ENCODE measurements at regions not wholly inside any gene's neighbourhood (a gene's known extent, or its start where the extent isn't known, plus 50 kb on each side); places are given as distances from the start of the nearest gene placed in this dataset.

GRCh38 chr4:103915224-103915869, 195.6 kb upstream of the TACR3 start:
- H3K27me3 ChIP-seq (ENCODE audit: insufficient read depth, low read length), result no peaks in the 10 kb centered on the region
- ChIA-PET RAD21 (ENCODE audit: low non-redundant PET in 1 of 2, low total read pairs in 2 of 2, uncharacterized antibody in 2 of 2, unreplicated experiment in 2 of 2) (no interaction called here), POLR2A (no interaction called here), CTCF (interaction anchor here (1.2 to 1.4 kb wide), 3 partner anchors 280 to 711 kb away, joined by 3 to 6 read pairs (median 4); no protein-coding TSS in a partner anchor)
- intact Hi-C loops (cut with micrococcal nuclease), result loop anchor here (1.0 to 10.0 kb wide), 3 partner anchors 281 to 711 kb away; no protein-coding TSS in a partner anchor
- no TSS peak for BruUV-seq (replicated peaks)
- ATAC-seq (peak; percentile 59; the same call in 1 of the 2 replicates), DNase-seq (ENCODE audit: low read depth, low spot score) (peak; percentile 19)
- TF ChIP-seq, protein P1, sequence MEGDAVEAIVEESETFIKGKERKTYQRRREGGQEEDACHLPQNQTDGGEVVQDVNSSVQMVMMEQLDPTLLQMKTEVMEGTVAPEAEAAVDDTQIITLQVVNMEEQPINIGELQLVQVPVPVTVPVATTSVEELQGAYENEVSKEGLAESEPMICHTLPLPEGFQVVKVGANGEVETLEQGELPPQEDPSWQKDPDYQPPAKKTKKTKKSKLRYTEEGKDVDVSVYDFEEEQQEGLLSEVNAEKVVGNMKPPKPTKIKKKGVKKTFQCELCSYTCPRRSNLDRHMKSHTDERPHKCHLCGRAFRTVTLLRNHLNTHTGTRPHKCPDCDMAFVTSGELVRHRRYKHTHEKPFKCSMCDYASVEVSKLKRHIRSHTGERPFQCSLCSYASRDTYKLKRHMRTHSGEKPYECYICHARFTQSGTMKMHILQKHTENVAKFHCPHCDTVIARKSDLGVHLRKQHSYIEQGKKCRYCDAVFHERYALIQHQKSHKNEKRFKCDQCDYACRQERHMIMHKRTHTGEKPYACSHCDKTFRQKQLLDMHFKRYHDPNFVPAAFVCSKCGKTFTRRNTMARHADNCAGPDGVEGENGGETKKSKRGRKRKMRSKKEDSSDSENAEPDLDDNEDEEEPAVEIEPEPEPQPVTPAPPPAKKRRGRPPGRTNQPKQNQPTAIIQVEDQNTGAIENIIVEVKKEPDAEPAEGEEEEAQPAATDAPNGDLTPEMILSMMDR (IDR thresholded peaks at IDR 0.05 in 2 of 3, conservative IDR thresholded peaks at IDR 0.05 in 1 of 3; ENCODE audit: borderline replicate concordance in 1 of 3, insufficient read depth in 1 of 3, low read depth in 2 of 3, low read length in 2 of 3), result peak; percentile 54 to 77 (median 73); a peak in 5 of 6 replicates
- TF ChIP-seq RAD21 (IDR thresholded peaks at IDR 0.05; ENCODE audit: low read depth), result peak; percentile 76
- no peak; the same call in 1 of the 2 replicates for TF ChIP-seq CBX3 (IDR thresholded peaks at IDR 0.05; ENCODE audit: low read depth)
- H3K4me3 ChIP-seq (replicated peaks in 1 of 2; ENCODE audit: low read depth in 1 of 2, low read length in 2 of 2), result no peak overlapping the region
- no peaks in the 10 kb centered on the region for H4K20me1 ChIP-seq (ENCODE audit: insufficient read depth)
- H3K9me3 ChIP-seq (ENCODE audit: control insufficient read depth in 1 of 2, insufficient read depth in 1 of 2, low read depth in 1 of 2, low read length in 2 of 2), result no peaks in the 10 kb centered on the region
- H3K9ac ChIP-seq (ENCODE audit: low read length), result no peak overlapping the region
- H3K9me2 ChIP-seq (ENCODE audit: insufficient read depth), result no peaks in the 10 kb centered on the region
- peak overlapping the region; percentile 68 for H2AFZ ChIP-seq (ENCODE audit: low read depth, low read length, poor library complexity, severe bottlenecking)
- H3K27ac ChIP-seq (ENCODE audit: low read depth, low read length), result no peak overlapping the region
- H3K4me2 ChIP-seq (ENCODE audit: low read length), result no peak overlapping the region; the same call in 1 of the 2 replicates
- no peaks in the 10 kb centered on the region for H3K4me1 ChIP-seq (ENCODE audit: control insufficient read depth in 1 of 2, insufficient read depth in 2 of 2, low read length in 2 of 2)
- no peaks in the 10 kb centered on the region for H3K36me3 ChIP-seq (ENCODE audit: control insufficient read depth in 1 of 2, insufficient read depth in 2 of 2, low read length in 2 of 2)
- H3K79me2 ChIP-seq (ENCODE audit: insufficient read depth, low read length), result no peaks in the 10 kb centered on the region

GRCh38 chr4:103907414-103907813, 187.6 kb upstream of the TACR3 start:
- no peak overlapping the region for H3K4me2 ChIP-seq (ENCODE audit: low read length)
- H3K9me2 ChIP-seq (ENCODE audit: insufficient read depth), result no peaks in the 10 kb centered on the region
- no peak overlapping the region for H3K27ac ChIP-seq (ENCODE audit: low read depth, low read length)
- H3K4me3 ChIP-seq (replicated peaks in 1 of 2; ENCODE audit: low read depth in 1 of 2, low read length in 2 of 2), result no peak overlapping the region
- H3K27me3 ChIP-seq (ENCODE audit: insufficient read depth, low read length), result no peaks in the 10 kb centered on the region
- intact Hi-C loops (cut with micrococcal nuclease), result no loop called here
- H4K20me1 ChIP-seq (ENCODE audit: insufficient read depth), result no peaks in the 10 kb centered on the region
- no peaks in the 10 kb centered on the region for H3K4me1 ChIP-seq (ENCODE audit: control insufficient read depth in 1 of 2, insufficient read depth in 2 of 2, low read length in 2 of 2)
- DNase-seq (ENCODE audit: low read depth, low spot score) (no peak), ATAC-seq (no peak)
- H2AFZ ChIP-seq (ENCODE audit: low read depth, low read length, poor library complexity, severe bottlenecking), result no peak overlapping the region
- CTCF ChIA-PET, result no interaction called here
- H3K36me3 ChIP-seq (ENCODE audit: control insufficient read depth in 1 of 2, insufficient read depth in 2 of 2, low read length in 2 of 2), result no peaks in the 10 kb centered on the region
- RAD21 ChIA-PET (ENCODE audit: low non-redundant PET in 1 of 2, low total read pairs in 2 of 2, uncharacterized antibody in 2 of 2, unreplicated experiment in 2 of 2), result no interaction called here
- no peak overlapping the region for H3K9ac ChIP-seq (ENCODE audit: low read length)
- H3K79me2 ChIP-seq (ENCODE audit: insufficient read depth, low read length), result no peaks in the 10 kb centered on the region
- no peaks in the 10 kb centered on the region for H3K9me3 ChIP-seq (ENCODE audit: control insufficient read depth in 1 of 2, insufficient read depth in 1 of 2, low read depth in 1 of 2, low read length in 2 of 2)
- BruUV-seq (replicated peaks), result no TSS peak
- POLR2A ChIA-PET, result no interaction called here
- TF ChIP-seq ZNF274 (IDR thresholded peaks at IDR 0.05; ENCODE audit: low read depth, low read length), result no peak
- TF ChIP-seq JUND (IDR thresholded peaks at IDR 0.05), result no peak
- TF ChIP-seq, protein P2, sequence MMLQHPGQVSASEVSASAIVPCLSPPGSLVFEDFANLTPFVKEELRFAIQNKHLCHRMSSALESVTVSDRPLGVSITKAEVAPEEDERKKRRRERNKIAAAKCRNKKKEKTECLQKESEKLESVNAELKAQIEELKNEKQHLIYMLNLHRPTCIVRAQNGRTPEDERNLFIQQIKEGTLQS (IDR thresholded peaks at IDR 0.05), result no peak
- no peak for TF ChIP-seq TCF7L2 (IDR thresholded peaks at IDR 0.05; ENCODE audit: borderline replicate concordance, extremely low read depth, insufficient read depth, insufficient read length)
- no peak for TF ChIP-seq ELF1 (IDR thresholded peaks at IDR 0.05; ENCODE audit: borderline replicate concordance, low read depth)
- no peak for TF ChIP-seq POLR2A (IDR thresholded peaks at IDR 0.05; ENCODE audit: borderline replicate concordance, extremely low read depth, insufficient read depth, insufficient read length)
- TF ChIP-seq, protein P3, sequence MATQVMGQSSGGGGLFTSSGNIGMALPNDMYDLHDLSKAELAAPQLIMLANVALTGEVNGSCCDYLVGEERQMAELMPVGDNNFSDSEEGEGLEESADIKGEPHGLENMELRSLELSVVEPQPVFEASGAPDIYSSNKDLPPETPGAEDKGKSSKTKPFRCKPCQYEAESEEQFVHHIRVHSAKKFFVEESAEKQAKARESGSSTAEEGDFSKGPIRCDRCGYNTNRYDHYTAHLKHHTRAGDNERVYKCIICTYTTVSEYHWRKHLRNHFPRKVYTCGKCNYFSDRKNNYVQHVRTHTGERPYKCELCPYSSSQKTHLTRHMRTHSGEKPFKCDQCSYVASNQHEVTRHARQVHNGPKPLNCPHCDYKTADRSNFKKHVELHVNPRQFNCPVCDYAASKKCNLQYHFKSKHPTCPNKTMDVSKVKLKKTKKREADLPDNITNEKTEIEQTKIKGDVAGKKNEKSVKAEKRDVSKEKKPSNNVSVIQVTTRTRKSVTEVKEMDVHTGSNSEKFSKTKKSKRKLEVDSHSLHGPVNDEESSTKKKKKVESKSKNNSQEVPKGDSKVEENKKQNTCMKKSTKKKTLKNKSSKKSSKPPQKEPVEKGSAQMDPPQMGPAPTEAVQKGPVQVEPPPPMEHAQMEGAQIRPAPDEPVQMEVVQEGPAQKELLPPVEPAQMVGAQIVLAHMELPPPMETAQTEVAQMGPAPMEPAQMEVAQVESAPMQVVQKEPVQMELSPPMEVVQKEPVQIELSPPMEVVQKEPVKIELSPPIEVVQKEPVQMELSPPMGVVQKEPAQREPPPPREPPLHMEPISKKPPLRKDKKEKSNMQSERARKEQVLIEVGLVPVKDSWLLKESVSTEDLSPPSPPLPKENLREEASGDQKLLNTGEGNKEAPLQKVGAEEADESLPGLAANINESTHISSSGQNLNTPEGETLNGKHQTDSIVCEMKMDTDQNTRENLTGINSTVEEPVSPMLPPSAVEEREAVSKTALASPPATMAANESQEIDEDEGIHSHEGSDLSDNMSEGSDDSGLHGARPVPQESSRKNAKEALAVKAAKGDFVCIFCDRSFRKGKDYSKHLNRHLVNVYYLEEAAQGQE (IDR thresholded peaks at IDR 0.05; ENCODE audit: low read depth), result no peak
- no peak for TF ChIP-seq CBX3 (IDR thresholded peaks at IDR 0.05; ENCODE audit: low read depth)
- no peak for TF ChIP-seq SRF (IDR thresholded peaks at IDR 0.05; ENCODE audit: low read depth)
